Sigmoid colon (tissue), 4 donors: ENCODE measurements at regions not wholly inside any gene's neighbourhood (a gene's known extent, or its start where the extent isn't known, plus 50 kb on each side); places are given as distances from the start of the nearest gene placed in this dataset.

ENCODE experiments used
- POLR2A ChIP-seq, 2 donors: fragments of 450-650 bp; IDR thresholded peaks; one replicate each; pipeline ENCODE4 v1.6.1; 2016; ENCODE audit warnings: antibody characterized with exemption in 2 of 2, mild to moderate bottlenecking in 2 of 2, moderate library complexity in 2 of 2
- POLR2AphosphoS5 ChIP-seq, 4 donors: sonication (generic); formaldehyde crosslinking; IDR thresholded peaks; one replicate each; pipeline ENCODE4 v1.6.1; 2017; ENCODE audit warnings: antibody characterized with exemption in 4 of 4
- TF ChIP-seq, protein P1 (sequence below), 4 experiments: fragments of 450-650 bp in 3 of 4; fragments of 200-600 bp in 1 of 4; IDR thresholded peaks; one replicate each; pipeline ENCODE4 v1.5.1; 2016 to 2019; ENCODE audit warnings: antibody characterized with exemption in 4 of 4, mild to moderate bottlenecking in 3 of 4, moderate library complexity in 2 of 4

GRCh38 chr4:181261279-181261678 is 981.9 kb upstream of the TENM3 start:
- TF ChIP-seq, protein P1, sequence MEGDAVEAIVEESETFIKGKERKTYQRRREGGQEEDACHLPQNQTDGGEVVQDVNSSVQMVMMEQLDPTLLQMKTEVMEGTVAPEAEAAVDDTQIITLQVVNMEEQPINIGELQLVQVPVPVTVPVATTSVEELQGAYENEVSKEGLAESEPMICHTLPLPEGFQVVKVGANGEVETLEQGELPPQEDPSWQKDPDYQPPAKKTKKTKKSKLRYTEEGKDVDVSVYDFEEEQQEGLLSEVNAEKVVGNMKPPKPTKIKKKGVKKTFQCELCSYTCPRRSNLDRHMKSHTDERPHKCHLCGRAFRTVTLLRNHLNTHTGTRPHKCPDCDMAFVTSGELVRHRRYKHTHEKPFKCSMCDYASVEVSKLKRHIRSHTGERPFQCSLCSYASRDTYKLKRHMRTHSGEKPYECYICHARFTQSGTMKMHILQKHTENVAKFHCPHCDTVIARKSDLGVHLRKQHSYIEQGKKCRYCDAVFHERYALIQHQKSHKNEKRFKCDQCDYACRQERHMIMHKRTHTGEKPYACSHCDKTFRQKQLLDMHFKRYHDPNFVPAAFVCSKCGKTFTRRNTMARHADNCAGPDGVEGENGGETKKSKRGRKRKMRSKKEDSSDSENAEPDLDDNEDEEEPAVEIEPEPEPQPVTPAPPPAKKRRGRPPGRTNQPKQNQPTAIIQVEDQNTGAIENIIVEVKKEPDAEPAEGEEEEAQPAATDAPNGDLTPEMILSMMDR (IDR thresholded peaks at IDR 0.05), result no peak
- TF ChIP-seq POLR2AphosphoS5 (IDR thresholded peaks at IDR 0.05) (no peak), POLR2A (IDR thresholded peaks at IDR 0.05) (no peak)
